Progenitor cell of endocrine pancreas (in vitro differentiated cells): ENCODE measurements at regions not wholly inside any gene's neighbourhood (a gene's known extent, or its start where the extent isn't known, plus 50 kb on each side); places are given as distances from the start of the nearest gene placed in this dataset.

Experiments used
- DNase-seq: peaks from one replicate; pipeline ENCODE4 v3.0.0; 2021; ENCODE audit warnings: low spot score; ENCODE audit not compliant: unreplicated experiment
- H3K27ac Mint-ChIP-seq: 2 replicates; pipeline ENCODE4 v1.8.0; 2021; ENCODE audit warnings: mild to moderate bottlenecking, moderate library complexity, mixed read lengths
- H3K27me3 Mint-ChIP-seq: 2 replicates; pipeline ENCODE4 v1.8.0; 2021; ENCODE audit warnings: mixed read lengths
- H3K36me3 Mint-ChIP-seq: 2 replicates; pipeline ENCODE4 v1.8.0; 2022; ENCODE audit warnings: mixed read lengths; ENCODE audit not compliant: insufficient read depth
- H3K4me1 Mint-ChIP-seq: 2 replicates; pipeline ENCODE4 v1.8.0; 2021; ENCODE audit warnings: low read depth, mixed read lengths
- H3K4me3 Mint-ChIP-seq: 2 replicates; pipeline ENCODE4 v1.8.0; 2021; ENCODE audit warnings: low read depth, mild to moderate bottlenecking, moderate library complexity, mixed read lengths
- H3K9me3 Mint-ChIP-seq: 2 replicates; pipeline ENCODE4 v1.8.0; 2021; ENCODE audit warnings: low read depth, mixed read lengths
- TF ChIP-seq, protein P1 (sequence below): fragments of 200-600 bp; sonication (generic); IDR thresholded peaks from one replicate; pipeline ENCODE4 v1.5.0; 2021; ENCODE audit warnings: antibody characterized with exemption, mild to moderate bottlenecking; ENCODE audit not compliant: unreplicated experiment

DNA sequence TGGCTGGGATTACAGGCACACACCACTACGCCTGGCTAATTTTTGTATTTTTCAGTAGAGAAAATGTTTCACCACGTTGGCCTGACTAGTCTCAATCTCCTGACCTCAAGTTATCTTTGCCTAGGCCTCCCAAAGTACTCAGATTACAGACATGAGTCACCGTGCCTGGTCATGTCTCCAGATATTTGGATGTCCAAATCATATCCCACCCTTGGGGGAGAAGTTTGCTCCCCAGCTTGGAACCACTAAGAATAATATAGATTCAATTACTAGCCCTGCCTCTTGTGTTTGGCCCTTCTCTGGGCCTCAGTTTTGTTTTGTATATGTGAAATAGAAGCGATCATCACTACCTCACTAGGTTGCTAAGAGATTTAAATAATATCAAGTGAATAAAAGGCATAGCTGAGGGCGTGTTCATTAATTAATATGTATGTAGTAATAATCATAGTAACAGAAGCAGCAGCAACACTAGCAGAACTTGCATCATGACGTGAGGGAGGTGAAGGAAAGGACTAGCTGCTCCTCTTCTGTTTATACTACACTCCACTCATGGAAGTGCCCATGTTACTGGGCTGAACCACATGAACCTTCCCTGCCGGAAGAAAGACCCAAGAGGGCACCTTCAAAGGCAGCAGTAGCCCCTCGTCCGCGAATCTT is 253.6 kb upstream of the XYLT1 start:
- Mint-ChIP-seq H3K4me1 (no peaks in the 10 kb centered on the region), H3K36me3 (no peaks in the 10 kb centered on the region), H3K27me3 (no peaks in the 10 kb centered on the region), H3K4me3 (no peak overlapping the region), H3K27ac (no peak overlapping the region), H3K9me3 (no peaks in the 10 kb centered on the region)
- no peak for DNase-seq
- TF ChIP-seq, protein P1, sequence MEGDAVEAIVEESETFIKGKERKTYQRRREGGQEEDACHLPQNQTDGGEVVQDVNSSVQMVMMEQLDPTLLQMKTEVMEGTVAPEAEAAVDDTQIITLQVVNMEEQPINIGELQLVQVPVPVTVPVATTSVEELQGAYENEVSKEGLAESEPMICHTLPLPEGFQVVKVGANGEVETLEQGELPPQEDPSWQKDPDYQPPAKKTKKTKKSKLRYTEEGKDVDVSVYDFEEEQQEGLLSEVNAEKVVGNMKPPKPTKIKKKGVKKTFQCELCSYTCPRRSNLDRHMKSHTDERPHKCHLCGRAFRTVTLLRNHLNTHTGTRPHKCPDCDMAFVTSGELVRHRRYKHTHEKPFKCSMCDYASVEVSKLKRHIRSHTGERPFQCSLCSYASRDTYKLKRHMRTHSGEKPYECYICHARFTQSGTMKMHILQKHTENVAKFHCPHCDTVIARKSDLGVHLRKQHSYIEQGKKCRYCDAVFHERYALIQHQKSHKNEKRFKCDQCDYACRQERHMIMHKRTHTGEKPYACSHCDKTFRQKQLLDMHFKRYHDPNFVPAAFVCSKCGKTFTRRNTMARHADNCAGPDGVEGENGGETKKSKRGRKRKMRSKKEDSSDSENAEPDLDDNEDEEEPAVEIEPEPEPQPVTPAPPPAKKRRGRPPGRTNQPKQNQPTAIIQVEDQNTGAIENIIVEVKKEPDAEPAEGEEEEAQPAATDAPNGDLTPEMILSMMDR, result no peak

- H3K27me3 Mint-ChIP-seq, result no peaks in the 10 kb centered on the region
- H3K36me3 Mint-ChIP-seq, result no peaks in the 10 kb centered on the region
- no peaks in the 10 kb centered on the region for H3K4me1 Mint-ChIP-seq
- DNase-seq, result no peak
- H3K27ac Mint-ChIP-seq, result no peak overlapping the region
- no peaks in the 10 kb centered on the region for H3K9me3 Mint-ChIP-seq
- TF ChIP-seq, protein P1, result no peak
- H3K4me3 Mint-ChIP-seq, result no peak overlapping the region
Measured at GRCh38 chr16:17723531-17724134, 252.9 kb upstream of the XYLT1 start.

- TF ChIP-seq, protein P1, result no peak
- H3K27ac Mint-ChIP-seq, result no peak overlapping the region
- DNase-seq, result no peak
- no peaks in the 10 kb centered on the region for H3K4me1 Mint-ChIP-seq
- H3K36me3 Mint-ChIP-seq, result no peaks in the 10 kb centered on the region
- no peaks in the 10 kb centered on the region for H3K27me3 Mint-ChIP-seq
- no peak overlapping the region for H3K4me3 Mint-ChIP-seq
- peaks cover 2% of the 10 kb centered on the region for H3K9me3 Mint-ChIP-seq
Measured at GRCh38 chr16:17718495-17718894, 247.7 kb upstream of the XYLT1 start.

GRCh38 chr16:17705847-17706246 is 235.1 kb upstream of the XYLT1 start:
- no peaks in the 10 kb centered on the region for H3K4me1 Mint-ChIP-seq
- H3K9me3 Mint-ChIP-seq, result peaks cover 4% of the 10 kb centered on the region
- no peaks in the 10 kb centered on the region for H3K27me3 Mint-ChIP-seq
- H3K27ac Mint-ChIP-seq, result no peak overlapping the region
- TF ChIP-seq, protein P1, result no peak
- no peaks in the 10 kb centered on the region for H3K36me3 Mint-ChIP-seq
- DNase-seq, result no peak
- no peak overlapping the region for H3K4me3 Mint-ChIP-seq

GRCh38 chr16:17696616-17697015 is 225.9 kb upstream of the XYLT1 start:
- DNase-seq, result no peak
- no peaks in the 10 kb centered on the region for H3K36me3 Mint-ChIP-seq
- H3K9me3 Mint-ChIP-seq, result no peaks in the 10 kb centered on the region
- no peak overlapping the region for H3K27ac Mint-ChIP-seq
- H3K4me1 Mint-ChIP-seq, result no peaks in the 10 kb centered on the region
- H3K4me3 Mint-ChIP-seq, result no peak overlapping the region
- TF ChIP-seq, protein P1, result no peak
- peaks cover 7% of the 10 kb centered on the region for H3K27me3 Mint-ChIP-seq
